ENCODE measurements at regions not wholly inside any gene's neighbourhood (a gene's known extent, or its start where the extent isn't known, plus 50 kb on each side); places are given as distances from the start of the nearest gene placed in this dataset.
"Not testable (repeated sequence)": the region's sequence is repeated elsewhere in the genome, so short reads cannot be mapped to it uniquely, and the experiment has no call there.

DNA sequence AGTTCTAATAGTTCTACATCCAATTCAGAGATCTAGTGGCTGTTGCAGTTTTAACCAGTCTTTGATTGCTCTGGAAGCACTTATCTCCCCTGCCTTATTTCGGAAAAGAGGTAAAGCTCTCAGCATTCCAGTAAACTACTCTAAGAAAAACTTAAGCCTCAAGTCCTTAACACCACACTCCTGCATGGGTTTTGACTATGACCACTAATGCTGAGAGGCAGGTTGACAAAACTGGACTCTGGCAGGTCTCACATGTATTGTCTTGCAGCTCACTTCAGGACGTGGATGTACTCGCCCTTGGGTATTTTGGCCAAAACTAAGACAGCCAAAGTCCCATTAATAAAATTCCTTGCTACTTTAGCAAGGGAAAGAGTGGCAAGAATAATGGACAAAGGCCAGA, 405.9 kb upstream of the GRM7 start:
- no peak overlapping the region for H3K27ac Mint-ChIP-seq
- TF ChIP-seq, protein P1, sequence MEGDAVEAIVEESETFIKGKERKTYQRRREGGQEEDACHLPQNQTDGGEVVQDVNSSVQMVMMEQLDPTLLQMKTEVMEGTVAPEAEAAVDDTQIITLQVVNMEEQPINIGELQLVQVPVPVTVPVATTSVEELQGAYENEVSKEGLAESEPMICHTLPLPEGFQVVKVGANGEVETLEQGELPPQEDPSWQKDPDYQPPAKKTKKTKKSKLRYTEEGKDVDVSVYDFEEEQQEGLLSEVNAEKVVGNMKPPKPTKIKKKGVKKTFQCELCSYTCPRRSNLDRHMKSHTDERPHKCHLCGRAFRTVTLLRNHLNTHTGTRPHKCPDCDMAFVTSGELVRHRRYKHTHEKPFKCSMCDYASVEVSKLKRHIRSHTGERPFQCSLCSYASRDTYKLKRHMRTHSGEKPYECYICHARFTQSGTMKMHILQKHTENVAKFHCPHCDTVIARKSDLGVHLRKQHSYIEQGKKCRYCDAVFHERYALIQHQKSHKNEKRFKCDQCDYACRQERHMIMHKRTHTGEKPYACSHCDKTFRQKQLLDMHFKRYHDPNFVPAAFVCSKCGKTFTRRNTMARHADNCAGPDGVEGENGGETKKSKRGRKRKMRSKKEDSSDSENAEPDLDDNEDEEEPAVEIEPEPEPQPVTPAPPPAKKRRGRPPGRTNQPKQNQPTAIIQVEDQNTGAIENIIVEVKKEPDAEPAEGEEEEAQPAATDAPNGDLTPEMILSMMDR (conservative IDR thresholded peaks at IDR 0.05): no peak
- H3K4me1 Mint-ChIP-seq (ENCODE audit: unreplicated experiment): no peaks in the 10 kb centered on the region
- no peaks in the 10 kb centered on the region for H3K27me3 Mint-ChIP-seq
- no peak overlapping the region for H3K4me3 Mint-ChIP-seq
- no peaks in the 10 kb centered on the region for H3K9me3 Mint-ChIP-seq
- no peak for DNase-seq (ENCODE audit: extremely low spot score, unreplicated experiment)
- no peaks in the 10 kb centered on the region for H3K36me3 Mint-ChIP-seq

DNA sequence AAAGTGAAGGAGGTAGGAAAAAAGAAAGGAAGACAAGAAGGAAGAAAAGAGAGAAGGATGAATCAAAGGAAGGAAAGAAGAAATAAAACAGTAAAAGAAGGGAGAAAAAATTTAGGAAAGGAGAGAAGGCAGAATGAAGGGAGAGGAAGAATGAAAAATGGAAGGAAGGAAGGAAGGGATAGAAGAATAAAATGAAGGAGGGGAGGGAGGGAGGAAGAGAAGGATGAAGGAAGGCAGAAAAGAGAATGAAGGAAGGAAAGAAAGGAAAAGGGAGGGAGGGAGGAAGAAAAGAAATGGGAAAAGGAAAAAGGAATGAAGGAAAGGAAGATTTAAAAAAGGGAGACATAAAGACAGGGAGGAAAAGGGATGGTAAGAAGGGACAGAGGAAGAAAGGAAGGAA, 393.7 kb upstream of the GRM7 start:
- Mint-ChIP-seq H3K4me1 (ENCODE audit: unreplicated experiment) (no peaks in the 10 kb centered on the region), H3K27ac (no peak overlapping the region), H3K4me3 (no peak overlapping the region), H3K27me3 (peaks cover 7% of the 10 kb centered on the region), H3K36me3 (no peaks in the 10 kb centered on the region), H3K9me3 (no peaks in the 10 kb centered on the region)
- TF ChIP-seq, protein P1 (conservative IDR thresholded peaks at IDR 0.05): no peak
- DNase-seq (ENCODE audit: extremely low spot score, unreplicated experiment): no peak

DNA sequence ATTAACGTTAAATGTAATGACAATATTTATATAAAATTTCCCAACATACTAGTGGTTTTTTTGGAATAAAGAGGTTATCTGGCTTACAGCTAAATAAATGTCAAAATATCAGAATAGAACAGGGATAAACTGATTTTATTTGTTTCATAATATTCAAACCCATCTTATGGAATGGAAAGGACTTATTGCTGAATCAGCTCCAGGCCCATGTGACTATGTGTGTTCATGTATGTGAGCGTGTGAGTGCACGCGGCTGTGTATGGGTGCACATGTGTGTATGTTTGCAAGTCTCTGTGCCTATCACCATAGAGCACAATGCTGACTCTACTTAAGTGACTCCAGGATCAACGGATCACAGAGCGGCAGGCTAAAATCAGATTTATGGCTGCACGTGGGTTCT, 392.3 kb upstream of the GRM7 start:
- Mint-ChIP-seq H3K27me3 (peaks cover 7% of the 10 kb centered on the region), H3K9me3 (no peaks in the 10 kb centered on the region), H3K36me3 (no peaks in the 10 kb centered on the region), H3K4me1 (ENCODE audit: unreplicated experiment) (no peaks in the 10 kb centered on the region), H3K27ac (no peak overlapping the region), H3K4me3 (no peak overlapping the region)
- DNase-seq (ENCODE audit: extremely low spot score, unreplicated experiment): no peak
- TF ChIP-seq, protein P1 (conservative IDR thresholded peaks at IDR 0.05): no peak

DNA sequence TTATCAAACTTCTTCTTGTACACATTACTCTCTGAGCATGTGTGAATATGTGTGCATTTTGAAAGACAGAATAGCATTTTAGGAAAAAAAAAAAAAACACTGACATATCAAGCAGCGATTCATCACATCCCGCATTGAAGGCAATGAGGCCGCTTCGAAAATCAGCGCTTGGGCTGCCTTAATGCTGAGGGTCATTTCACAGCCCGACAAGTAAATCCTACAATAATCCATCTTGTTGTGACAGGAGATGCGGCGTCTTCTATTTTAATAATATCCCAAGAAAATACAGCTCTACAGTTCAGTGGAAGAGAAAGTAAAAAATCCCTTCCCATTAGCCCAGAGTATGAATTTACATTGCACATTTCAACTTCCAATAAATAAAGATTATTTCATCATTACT, 389.2 kb upstream of the GRM7 start:
- Mint-ChIP-seq H3K9me3 (no peaks in the 10 kb centered on the region), H3K4me3 (no peak overlapping the region), H3K27me3 (peaks cover 1% of the 10 kb centered on the region), H3K36me3 (no peaks in the 10 kb centered on the region), H3K4me1 (ENCODE audit: unreplicated experiment) (no peaks in the 10 kb centered on the region), H3K27ac (no peak overlapping the region)
- DNase-seq (ENCODE audit: extremely low spot score, unreplicated experiment): no peak
- TF ChIP-seq, protein P1 (conservative IDR thresholded peaks at IDR 0.05): no peak

DNA sequence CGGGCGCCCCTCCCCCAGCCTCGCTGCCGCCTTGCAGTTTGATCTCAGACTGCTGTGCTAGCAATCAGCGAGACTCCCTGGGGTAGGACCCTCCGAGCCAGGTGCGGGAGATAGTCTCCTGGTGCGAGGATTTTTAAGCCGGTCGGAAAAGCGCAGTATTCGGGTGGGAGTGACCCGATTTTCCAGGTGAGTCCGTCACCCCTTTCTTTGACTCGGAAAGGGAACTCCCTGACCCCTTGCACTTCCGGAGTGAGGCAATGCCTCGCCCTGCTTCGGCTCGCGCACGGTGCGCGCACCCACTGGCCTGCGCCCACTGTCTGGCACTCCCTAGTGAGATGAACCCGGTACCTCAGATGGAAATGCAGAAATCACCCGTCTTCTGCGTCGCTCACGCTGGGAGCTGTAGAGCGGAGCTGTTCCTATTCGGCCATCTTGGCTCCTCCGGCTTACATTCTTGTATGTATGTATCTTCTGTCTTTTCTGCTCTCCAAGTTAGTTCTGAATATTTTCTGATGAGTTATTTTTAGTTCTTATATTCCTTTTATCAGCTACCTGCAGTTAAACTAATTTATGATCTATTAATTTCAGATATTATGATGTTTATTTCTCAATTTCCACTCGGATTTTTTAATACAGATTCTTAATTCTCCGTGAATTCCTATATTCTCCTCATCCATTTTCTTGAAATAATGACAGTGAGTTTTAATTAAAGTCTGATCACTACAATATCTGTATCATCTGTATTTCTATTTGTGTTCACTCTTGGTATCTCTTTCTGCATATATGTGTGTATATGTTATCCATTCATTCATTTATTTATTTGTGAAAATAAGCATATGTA, 370.2 kb upstream of the GRM7 start:
- not testable (repeated sequence) for H3K4me1 Mint-ChIP-seq (ENCODE audit: unreplicated experiment); DNase-seq (ENCODE audit: extremely low spot score, unreplicated experiment); H3K36me3 Mint-ChIP-seq; H3K27me3 Mint-ChIP-seq; H3K9me3 Mint-ChIP-seq
- peak overlapping the region; percentile 88 for H3K4me3 Mint-ChIP-seq
- peak overlapping the region; percentile 95 for H3K27ac Mint-ChIP-seq

DNA sequence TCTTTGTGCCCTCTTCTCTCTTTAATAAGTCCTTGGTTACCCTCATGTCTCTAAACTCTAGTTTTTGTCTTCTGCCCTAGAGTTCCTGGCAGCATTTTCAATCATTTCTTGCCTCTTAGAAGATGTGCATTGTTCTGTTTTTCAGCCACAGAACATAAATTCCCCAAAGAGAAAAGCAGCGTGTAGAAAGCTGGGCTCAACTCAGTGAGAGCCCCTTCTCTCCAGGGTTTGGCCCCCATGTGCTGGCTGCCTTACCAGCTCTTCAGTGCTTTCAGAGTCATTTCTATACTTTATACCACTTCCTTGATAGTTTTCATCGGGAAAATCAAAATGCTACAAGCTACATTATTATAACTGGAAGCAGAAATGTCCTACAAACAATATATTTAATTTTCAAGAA, 369.1 kb upstream of the GRM7 start:
- Mint-ChIP-seq H3K36me3 (no peaks in the 10 kb centered on the region), H3K9me3 (peaks cover 4% of the 10 kb centered on the region), H3K27me3 (no peaks in the 10 kb centered on the region), H3K4me3 (peak overlapping the region; percentile 76), H3K27ac (peak overlapping the region; percentile 83), H3K4me1 (ENCODE audit: unreplicated experiment) (no peaks in the 10 kb centered on the region)
- no peak for DNase-seq (ENCODE audit: extremely low spot score, unreplicated experiment)
- TF ChIP-seq, protein P1 (conservative IDR thresholded peaks at IDR 0.05): no peak
